KMS-11 (cell line): ENCODE measurements at regions not wholly inside any gene's neighbourhood (a gene's known extent, or its start where the extent isn't known, plus 50 kb on each side); places are given as distances from the start of the nearest gene placed in this dataset.
"Not testable (repeated sequence)": the region's sequence is repeated elsewhere in the genome, so short reads cannot be mapped to it uniquely, and the experiment has no call there.

Source experiments
- H2AFZ ChIP-seq: fragments of 200-600 bp; sonication (generic); 2 replicates; pipeline ENCODE4 v1.6.1; 2016; ENCODE audit warnings: antibody characterized with exemption, mixed run types, low read depth
- H3K27ac ChIP-seq: fragments of 200-600 bp; sonication (generic); 2 replicates; pipeline ENCODE4 v1.6.1; 2016; ENCODE audit warnings: mild to moderate bottlenecking, mixed run types
- H3K27me3 ChIP-seq: fragments of 200-600 bp; sonication (generic); 2 replicates; pipeline ENCODE4 v1.6.1; 2017; ENCODE audit warnings: mild to moderate bottlenecking, low read depth, mixed run types, moderate library complexity; ENCODE audit not compliant: insufficient read depth
- H3K36me3 ChIP-seq: fragments of 200-600 bp; sonication (generic); 2 replicates; pipeline ENCODE4 v1.6.1; 2017; ENCODE audit warnings: mild to moderate bottlenecking, mixed run types; ENCODE audit not compliant: insufficient read depth
- H3K4me1 ChIP-seq: fragments of 200-600 bp; sonication (generic); 2 replicates; pipeline ENCODE4 v1.6.1; 2016; ENCODE audit warnings: mild to moderate bottlenecking, low read depth, mixed run types; ENCODE audit not compliant: poor library complexity, severe bottlenecking
- H3K4me2 ChIP-seq: fragments of 200-600 bp; sonication (generic); 2 replicates; pipeline ENCODE4 v1.7.0; 2016; ENCODE audit warnings: mild to moderate bottlenecking, mixed run types
- H3K4me3 ChIP-seq: fragments of 200-600 bp; sonication (generic); IDR thresholded peaks from 2 replicates; pipeline ENCODE4 v1.6.1; 2017; ENCODE audit warnings: low read depth, low read length, mixed read lengths; ENCODE audit not compliant: insufficient read depth
- H3K79me2 ChIP-seq: fragments of 200-600 bp; sonication (generic); 2 replicates; pipeline ENCODE4 v1.6.1; 2016; ENCODE audit warnings: low read depth, mixed run types; ENCODE audit not compliant: insufficient read depth
- H3K9ac ChIP-seq: fragments of 200-600 bp; sonication (generic); 2 replicates; pipeline ENCODE4 v1.6.1; 2016; ENCODE audit warnings: mild to moderate bottlenecking, mixed run types
- H4K20me1 ChIP-seq: fragments of 200-600 bp; sonication (generic); 2 replicates; pipeline ENCODE4 v1.6.1; 2016; ENCODE audit warnings: mild to moderate bottlenecking, mixed run types; ENCODE audit not compliant: insufficient read depth
- CTCF ChIP-seq: fragments of 200-600 bp; sonication (generic); conservative IDR thresholded peaks from 2 replicates; pipeline ENCODE4 v1.6.1; 2017; ENCODE audit warnings: low read depth, mild to moderate bottlenecking, antibody characterized with exemption, low read length, moderate library complexity, mixed read lengths

GRCh38 chr3:144816323-144816722 is 844.7 kb downstream of the DIPK2A start:
- Histone ChIP-seq H3K79me2 (no peaks in the 10 kb centered on the region), H3K4me1 (no peaks in the 10 kb centered on the region), H3K9ac (no peak overlapping the region), H3K27me3 (no peaks in the 10 kb centered on the region), H2AFZ (no peak overlapping the region), H3K4me2 (no peak overlapping the region), H4K20me1 (no peaks in the 10 kb centered on the region), H3K27ac (no peak overlapping the region), H3K4me3 (no peak overlapping the region), H3K36me3 (no peaks in the 10 kb centered on the region)
- TF ChIP-seq CTCF, result no peak

GRCh38 chr3:144818973-144819372 is 847.4 kb downstream of the DIPK2A start:
- no peaks in the 10 kb centered on the region for H3K36me3 ChIP-seq
- H3K27ac ChIP-seq, result no peak overlapping the region
- no peak overlapping the region for H3K4me2 ChIP-seq
- H3K9ac ChIP-seq, result no peak overlapping the region
- no peaks in the 10 kb centered on the region for H3K27me3 ChIP-seq
- H4K20me1 ChIP-seq, result no peaks in the 10 kb centered on the region
- no peak for TF ChIP-seq CTCF
- H3K4me1 ChIP-seq, result no peaks in the 10 kb centered on the region
- H3K4me3 ChIP-seq, result no peak overlapping the region
- no peak overlapping the region for H2AFZ ChIP-seq
- H3K79me2 ChIP-seq, result no peaks in the 10 kb centered on the region

- H3K9ac ChIP-seq, H2AFZ ChIP-seq, H3K27me3 ChIP-seq, H3K4me3 ChIP-seq, H4K20me1 ChIP-seq, H3K27ac ChIP-seq, H3K4me2 ChIP-seq, H3K4me1 ChIP-seq, H3K36me3 ChIP-seq, H3K79me2 ChIP-seq: not testable (repeated sequence)
These were observed 848.6 kb downstream of the DIPK2A start for GRCh38 chr3:144820232-144820631.

- no peaks in the 10 kb centered on the region for H3K27me3 ChIP-seq
- no peaks in the 10 kb centered on the region for H3K79me2 ChIP-seq
- no peaks in the 10 kb centered on the region for H4K20me1 ChIP-seq
- H3K4me1 ChIP-seq, result no peaks in the 10 kb centered on the region
- H3K9ac ChIP-seq, result no peak overlapping the region
- no peaks in the 10 kb centered on the region for H3K36me3 ChIP-seq
- no peak overlapping the region for H3K27ac ChIP-seq
- H3K4me3 ChIP-seq, result no peak overlapping the region
- TF ChIP-seq CTCF, result no peak
- no peak overlapping the region for H3K4me2 ChIP-seq
- no peak overlapping the region for H2AFZ ChIP-seq
These were observed 849.1 kb downstream of the DIPK2A start for GRCh38 chr3:144820726-144821125.

- no peaks in the 10 kb centered on the region for H3K4me1 ChIP-seq
- no peak overlapping the region for H3K27ac ChIP-seq
- H3K79me2 ChIP-seq, result no peaks in the 10 kb centered on the region
- no peak overlapping the region for H3K4me2 ChIP-seq
- H3K27me3 ChIP-seq, result no peaks in the 10 kb centered on the region
- H3K4me3 ChIP-seq, result no peak overlapping the region
- H4K20me1 ChIP-seq, result no peaks in the 10 kb centered on the region
- no peak overlapping the region for H3K9ac ChIP-seq
- no peak for TF ChIP-seq CTCF
- H2AFZ ChIP-seq, result no peak overlapping the region
- H3K36me3 ChIP-seq, result no peaks in the 10 kb centered on the region
These were observed 850.0 kb downstream of the DIPK2A start for GRCh38 chr3:144821583-144821982.
